CD4-positive, alpha-beta T cell treated with Interleukin-17A for 4 hours (primary cell): ENCODE measurements at regions not wholly inside any gene's neighbourhood (a gene's known extent, or its start where the extent isn't known, plus 50 kb on each side); places are given as distances from the start of the nearest gene placed in this dataset.

Source experiments
- DNase-seq: peaks from one replicate; pipeline ENCODE4 v3.0.0-alpha.2; 2020; ENCODE audit warnings: mixed read lengths

- no peak for DNase-seq
Measured at GRCh38 chr15:66906668-66907614, 158.5 kb upstream of the SMAD3 start.

GRCh38 chr15:66907826-66908743 is 157.3 kb upstream of the SMAD3 start:
- DNase-seq, result peak; percentile 6

DNA sequence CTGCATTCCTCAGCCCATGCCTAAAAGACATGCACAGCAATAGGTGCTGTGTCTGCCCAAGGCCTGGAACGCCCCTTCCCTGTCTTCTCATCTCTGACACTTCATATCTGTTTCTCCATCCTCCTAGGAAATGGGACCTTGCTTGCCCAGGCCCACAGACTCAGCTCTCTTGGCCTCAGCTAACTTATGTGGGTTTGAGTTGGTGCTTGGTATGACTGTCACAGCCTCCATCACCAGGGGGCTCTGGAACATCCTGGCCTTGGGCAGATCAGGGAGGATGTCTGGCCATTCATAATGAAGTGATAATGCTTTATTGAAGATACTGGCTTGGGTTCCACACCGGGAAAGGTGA is 156.7 kb upstream of the SMAD3 start:
- no peak for DNase-seq

DNA sequence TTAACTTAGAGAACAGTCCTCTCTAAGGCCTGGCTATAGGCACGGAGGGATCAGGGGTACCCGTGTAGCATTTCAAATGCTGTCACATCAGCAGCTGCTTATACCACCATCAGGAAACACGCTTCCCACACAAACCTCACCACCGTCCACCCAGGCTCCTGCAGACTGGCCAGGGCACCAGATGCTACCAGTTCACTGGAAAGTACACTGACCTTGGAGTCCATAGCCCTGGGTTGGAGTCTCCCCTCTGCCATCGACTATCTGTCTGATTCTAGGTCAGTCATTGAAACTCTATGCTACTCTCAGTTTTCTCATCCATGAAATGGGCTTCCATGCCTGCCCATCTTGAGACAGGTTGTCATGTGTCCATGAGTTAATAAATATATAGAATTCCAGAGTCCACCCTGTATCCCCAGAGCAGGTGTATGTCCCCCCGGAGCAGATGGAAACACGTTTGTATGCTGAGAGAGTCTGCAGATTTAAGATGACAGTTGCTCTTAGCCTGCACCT is 156.0 kb upstream of the SMAD3 start:
- no peak for DNase-seq

DNA sequence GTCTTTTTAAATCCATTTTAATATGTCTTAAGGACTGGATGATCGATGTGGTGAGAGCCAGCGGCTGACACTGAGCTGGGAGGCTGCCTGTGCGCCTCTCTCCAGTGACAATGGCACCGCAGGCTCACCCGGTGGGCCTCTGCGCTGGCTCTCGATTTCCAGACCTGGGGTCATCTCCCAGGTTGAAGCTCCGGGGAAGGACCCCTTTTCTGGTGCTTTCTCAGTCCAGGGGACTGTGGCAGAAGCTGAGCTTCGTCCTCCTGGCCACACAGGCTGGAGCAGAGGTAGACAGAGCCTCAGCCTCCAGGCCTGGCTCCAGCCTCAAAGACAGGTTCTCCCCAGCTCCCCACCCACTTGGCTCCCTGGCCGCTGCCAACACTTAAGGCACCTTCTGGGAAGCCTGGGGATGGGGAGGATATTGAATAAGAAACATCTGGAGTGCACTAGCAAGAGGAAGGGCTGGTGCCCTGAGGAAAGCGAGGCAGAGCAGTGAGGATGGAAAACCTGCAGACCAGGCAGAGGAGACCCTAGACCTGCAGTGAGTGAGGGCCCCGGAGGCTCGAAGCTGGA is 154.2 kb upstream of the SMAD3 start:
- DNase-seq, result no peak

GRCh38 chr15:66912001-66912400 is 153.4 kb upstream of the SMAD3 start:
- peak; percentile 42 for DNase-seq

GRCh38 chr15:66912441-66912840 is 153.0 kb upstream of the SMAD3 start:
- DNase-seq, result no peak

DNA sequence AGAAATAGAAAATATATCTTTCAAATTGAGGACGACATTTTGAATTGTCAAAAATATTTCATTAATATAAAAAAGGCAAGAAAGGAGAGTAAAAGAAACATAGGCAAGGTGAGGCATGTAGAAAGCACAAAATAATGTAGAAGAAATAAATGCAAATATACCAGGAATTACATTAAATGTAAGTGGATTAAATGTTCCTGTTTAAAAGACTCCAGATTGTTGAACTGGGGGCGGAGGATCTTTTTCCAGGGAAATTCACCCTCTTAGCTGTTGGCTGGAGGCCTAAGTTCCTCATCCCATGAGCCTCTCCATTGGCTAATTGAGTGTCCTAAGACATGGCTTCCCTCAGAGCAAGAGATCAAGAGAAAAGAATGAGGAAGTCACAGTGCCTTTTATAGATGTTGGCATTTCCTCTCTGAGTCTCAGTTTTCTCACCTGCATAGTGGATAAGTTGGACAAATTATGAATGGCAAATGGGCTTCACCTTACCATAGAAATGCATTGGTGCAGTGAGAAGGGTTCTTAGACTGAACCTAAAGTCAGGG is 147.4 kb upstream of the SMAD3 start:
- no peak for DNase-seq

DNA sequence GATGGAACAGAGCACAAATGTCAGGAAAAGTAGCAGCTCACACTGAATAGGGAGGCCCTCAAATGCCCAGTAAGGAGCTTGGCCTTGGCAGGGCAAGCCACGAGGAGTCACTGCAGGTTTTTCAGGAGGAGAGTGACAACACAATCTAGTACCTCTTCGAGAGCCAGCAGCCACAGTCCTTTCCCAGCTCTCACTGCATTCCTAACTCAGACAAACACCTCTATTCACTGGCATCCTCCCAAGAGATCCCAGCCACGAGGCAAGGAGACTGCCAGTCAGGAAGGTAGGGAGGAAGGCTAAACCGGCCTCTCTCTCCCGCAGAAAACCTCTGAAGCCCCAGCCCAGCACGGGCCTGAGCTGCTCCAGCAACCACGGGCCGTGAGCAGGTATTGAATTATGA is 146.0 kb upstream of the SMAD3 start:
- DNase-seq, result no peak

GRCh38 chr15:66921319-66921915 is 144.0 kb upstream of the SMAD3 start:
- no peak for DNase-seq

DNA sequence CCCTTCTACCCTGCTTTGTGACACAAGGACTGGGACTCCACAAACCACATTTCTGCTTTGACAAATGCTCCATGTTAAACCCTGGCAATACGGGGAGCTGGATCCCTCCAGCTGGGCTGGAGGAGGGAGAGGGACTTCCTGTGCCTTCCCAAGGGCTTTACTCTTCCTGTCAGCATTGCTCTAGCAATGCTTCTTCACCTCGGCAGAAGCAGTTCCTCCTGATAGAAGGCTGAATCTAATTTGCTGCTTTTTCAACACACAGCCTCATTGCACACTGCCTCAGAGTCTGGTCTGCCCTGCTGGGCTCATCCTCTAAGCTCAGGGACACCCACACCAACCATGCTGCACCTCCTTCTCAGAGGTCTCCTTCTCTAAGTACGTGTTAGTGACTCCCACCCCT is 142.8 kb upstream of the SMAD3 start:
- DNase-seq, result no peak

- DNase-seq, result peak; percentile 46
Measured at GRCh38 chr15:66923438-66923881, 141.9 kb upstream of the SMAD3 start.

GRCh38 chr15:66924889-66925288 is 140.5 kb upstream of the SMAD3 start:
- DNase-seq, result no peak

- no peak for DNase-seq
Measured at GRCh38 chr15:66925721-66926120, 139.7 kb upstream of the SMAD3 start.

GRCh38 chr15:66927201-66928077 is 138.0 kb upstream of the SMAD3 start:
- DNase-seq, result no peak

DNA sequence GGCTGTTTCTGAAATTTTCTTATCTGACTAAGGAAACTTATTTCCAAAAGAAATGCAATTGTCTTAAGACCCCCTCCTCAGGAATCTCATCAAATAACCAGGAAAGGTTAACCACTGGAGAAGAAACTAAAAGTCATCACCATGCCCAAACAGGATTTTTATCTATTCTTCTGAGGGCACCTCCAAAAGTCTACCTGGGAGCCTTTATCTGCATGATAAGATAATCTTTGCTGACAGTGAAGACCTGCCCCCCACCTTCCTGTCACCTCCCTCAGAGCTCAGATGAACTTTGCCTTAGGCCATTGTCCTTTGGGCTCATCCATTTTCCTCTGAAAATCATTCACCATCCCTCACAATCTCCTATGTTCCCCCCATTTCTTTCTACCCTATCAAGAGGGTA is 137.3 kb upstream of the SMAD3 start:
- no peak for DNase-seq

- DNase-seq, result no peak
Measured at GRCh38 chr15:66928784-66929183, 136.6 kb upstream of the SMAD3 start.

GRCh38 chr15:66929843-66930402 is 135.5 kb upstream of the SMAD3 start:
- no peak for DNase-seq

DNA sequence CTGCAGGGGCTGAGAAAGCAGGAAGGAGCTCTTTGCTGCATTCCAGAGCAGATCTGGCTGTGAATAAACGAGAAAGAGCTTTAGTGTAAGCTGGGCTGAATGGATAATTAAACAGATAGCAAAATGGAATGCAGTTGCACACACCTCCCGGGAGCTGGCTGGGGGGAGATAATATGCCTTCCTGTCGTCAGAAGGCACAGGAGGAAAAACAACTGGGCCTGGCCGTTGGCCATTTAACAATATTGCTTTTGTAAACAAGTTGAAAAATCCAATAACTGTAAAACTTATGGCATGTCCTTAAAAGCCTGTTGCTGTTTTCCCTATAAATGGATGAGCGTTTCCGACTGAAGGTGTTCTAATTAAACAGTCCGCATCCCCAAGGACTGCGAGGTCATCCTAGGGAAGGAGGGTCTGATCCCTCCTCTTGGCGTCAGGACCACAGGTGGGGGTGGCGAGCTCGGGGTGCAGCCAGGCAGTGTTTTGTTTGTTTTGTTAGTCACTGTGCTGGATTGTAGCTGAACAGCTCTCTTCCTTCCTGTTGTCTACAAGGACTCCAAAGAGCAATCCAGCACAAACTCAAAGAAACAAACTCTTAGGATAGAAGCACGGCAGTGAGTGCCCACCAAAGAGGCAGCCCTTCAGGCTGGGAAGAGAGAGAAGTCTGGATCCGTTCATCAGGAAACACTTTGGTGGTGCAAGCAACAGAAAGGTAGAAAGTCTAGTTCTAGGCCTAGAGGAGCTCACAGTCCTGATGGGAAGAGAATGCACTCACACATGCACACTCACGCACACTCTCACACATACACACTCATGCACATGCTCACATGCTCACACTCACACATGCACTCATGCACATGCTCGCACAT is 133.4 kb upstream of the SMAD3 start:
- DNase-seq, result no peak

DNA sequence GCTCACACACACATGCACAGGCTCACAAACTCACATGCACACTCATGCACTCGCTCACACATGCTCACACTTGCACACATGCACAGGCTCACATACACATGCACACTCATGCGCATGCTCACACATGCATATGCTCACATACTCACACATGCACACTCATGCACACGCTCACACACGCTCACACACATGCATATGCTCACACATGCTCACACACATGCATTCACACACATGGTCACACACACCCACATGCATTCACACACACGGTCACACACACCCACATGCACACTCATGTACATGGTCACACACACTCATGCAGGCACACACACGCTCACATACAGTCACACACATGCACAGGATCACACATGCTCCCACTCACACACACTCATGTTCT is 132.8 kb upstream of the SMAD3 start:
- DNase-seq, result no peak
